ENCODE measurements at regions not wholly inside any gene's neighbourhood (a gene's known extent, or its start where the extent isn't known, plus 50 kb on each side); places are given as distances from the start of the nearest gene placed in this dataset.

DNA sequence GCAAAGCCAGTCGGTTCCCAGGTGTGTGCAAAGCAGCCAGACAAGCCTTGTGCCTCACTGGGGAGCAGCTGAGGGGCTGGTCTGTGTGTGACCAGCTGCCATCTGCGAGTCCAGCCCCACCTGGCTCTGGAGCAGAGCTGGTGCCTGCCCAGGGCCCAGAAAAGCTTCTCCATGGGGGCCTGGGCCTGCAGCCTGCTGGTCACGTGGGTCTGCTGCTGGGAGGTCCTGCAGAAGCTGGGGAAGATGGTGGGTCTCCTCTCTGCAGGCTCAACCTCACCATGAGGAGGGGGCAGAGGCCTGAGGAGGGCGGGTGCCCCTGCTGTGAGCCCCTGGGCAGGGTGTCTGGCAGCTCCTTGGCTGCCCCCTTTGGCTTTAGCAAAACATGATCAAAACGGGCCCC is 71.9 kb downstream of the ENGASE start:
- no peak overlapping the region for H3K27ac ChIP-seq (ENCODE audit: low read length)
- no peaks in the 10 kb centered on the region for H3K9me3 ChIP-seq (ENCODE audit: insufficient read depth, low read length, severe bottlenecking)
- H3K9ac ChIP-seq (ENCODE audit: low read depth, low read length) = no peak overlapping the region
- H3K79me2 ChIP-seq (ENCODE audit: insufficient read depth, low read length) = no peaks in the 10 kb centered on the region
- peaks cover 2% of the 10 kb centered on the region for H3K27me3 ChIP-seq (ENCODE audit: insufficient read depth, low read length, poor library complexity)
- H4K20me1 ChIP-seq (ENCODE audit: insufficient read depth, low read length) = peaks cover 2% of the 10 kb centered on the region; the same call in 1 of the 2 replicates
- no peak overlapping the region for H3K4me3 ChIP-seq (ENCODE audit: low read depth in 1 of 2, low read length in 2 of 2)
- no peak overlapping the region for H3K4me2 ChIP-seq (ENCODE audit: insufficient read depth, low read length)
- TF ChIP-seq EZH2 (IDR thresholded peaks at IDR 0.05; ENCODE audit: borderline replicate concordance, low read depth, low read length, severe bottlenecking) = no peak
- no peak for TF ChIP-seq CTCF (IDR thresholded peaks at IDR 0.05; ENCODE audit: borderline replicate concordance, extremely low read depth, low read length, poor library complexity, severe bottlenecking)
- DNase-seq (no peak), ATAC-seq (ENCODE audit: insufficient read depth, low read depth) (no peak)
- no peak overlapping the region for H2AFZ ChIP-seq (ENCODE audit: low read depth, low read length)
- H3K4me1 ChIP-seq (ENCODE audit: insufficient read depth, low read length) = no peaks in the 10 kb centered on the region
- H3K36me3 ChIP-seq (ENCODE audit: insufficient read depth, low read length) = no peaks in the 10 kb centered on the region

DNA sequence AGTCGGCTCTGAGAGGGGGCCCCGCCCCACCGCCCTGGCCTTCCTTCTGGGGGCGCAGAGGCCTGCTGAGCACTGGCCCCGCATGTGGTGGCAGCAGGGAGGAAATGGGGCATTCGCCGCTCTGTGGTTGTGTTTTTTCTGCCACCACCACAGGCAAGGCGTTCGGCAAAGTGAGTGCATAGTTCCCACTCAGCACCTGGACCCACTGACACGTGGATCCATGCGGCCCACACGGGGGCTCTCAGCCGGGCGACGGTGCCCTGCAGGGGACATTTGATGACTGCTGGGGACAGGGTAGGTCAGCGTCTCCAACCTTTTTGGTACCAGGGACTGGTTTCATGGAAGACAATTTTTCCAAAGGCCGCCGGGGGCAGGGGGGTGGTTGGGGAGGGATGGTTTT is 70.9 kb downstream of the ENGASE start:
- no peaks in the 10 kb centered on the region for H3K79me2 ChIP-seq (ENCODE audit: insufficient read depth, low read length)
- ATAC-seq (ENCODE audit: insufficient read depth, low read depth) (no peak), DNase-seq (no peak)
- no peak overlapping the region for H2AFZ ChIP-seq (ENCODE audit: low read depth, low read length)
- no peaks in the 10 kb centered on the region for H3K36me3 ChIP-seq (ENCODE audit: insufficient read depth, low read length)
- peaks cover 2% of the 10 kb centered on the region for H3K27me3 ChIP-seq (ENCODE audit: insufficient read depth, low read length, poor library complexity)
- H3K4me2 ChIP-seq (ENCODE audit: insufficient read depth, low read length) = no peak overlapping the region
- H3K4me1 ChIP-seq (ENCODE audit: insufficient read depth, low read length) = no peaks in the 10 kb centered on the region
- H3K9ac ChIP-seq (ENCODE audit: low read depth, low read length) = no peak overlapping the region
- no peak overlapping the region for H3K4me3 ChIP-seq (ENCODE audit: low read depth in 1 of 2, low read length in 2 of 2)
- no peaks in the 10 kb centered on the region for H3K9me3 ChIP-seq (ENCODE audit: insufficient read depth, low read length, severe bottlenecking)
- peaks cover 2% of the 10 kb centered on the region; the same call in 1 of the 2 replicates for H4K20me1 ChIP-seq (ENCODE audit: insufficient read depth, low read length)
- no peak overlapping the region for H3K27ac ChIP-seq (ENCODE audit: low read length)
- TF ChIP-seq EZH2 (IDR thresholded peaks at IDR 0.05; ENCODE audit: borderline replicate concordance, low read depth, low read length, severe bottlenecking) (no peak), CTCF (IDR thresholded peaks at IDR 0.05; ENCODE audit: borderline replicate concordance, extremely low read depth, low read length, poor library complexity, severe bottlenecking) (no peak)

DNA sequence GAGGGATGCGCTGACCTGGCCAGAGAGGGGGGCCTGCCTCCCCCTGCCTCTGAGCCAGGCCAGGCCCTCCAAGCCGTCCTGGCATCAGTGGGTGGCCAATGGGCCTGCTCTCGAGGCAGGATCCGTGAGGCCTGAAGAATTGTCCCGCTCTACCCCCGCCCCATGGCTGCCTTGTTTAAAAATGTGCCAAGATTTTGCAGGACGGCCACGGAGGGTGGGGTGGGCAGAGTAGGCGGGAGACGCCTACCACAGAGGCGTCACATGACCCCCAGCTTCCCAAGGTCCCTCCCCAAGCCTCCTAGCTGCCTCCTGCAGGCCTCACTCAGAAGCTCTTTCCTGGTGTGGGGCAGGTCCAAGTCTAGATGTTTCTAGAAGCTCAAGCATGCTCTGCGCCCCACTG is 69.5 kb downstream of the ENGASE start:
- no peak for TF ChIP-seq CTCF (IDR thresholded peaks at IDR 0.05; ENCODE audit: borderline replicate concordance, extremely low read depth, low read length, poor library complexity, severe bottlenecking)
- no peak for TF ChIP-seq EZH2 (IDR thresholded peaks at IDR 0.05; ENCODE audit: borderline replicate concordance, low read depth, low read length, severe bottlenecking)
- no peaks in the 10 kb centered on the region for H3K4me1 ChIP-seq (ENCODE audit: insufficient read depth, low read length)

GRCh38 chr17:79142375-79142774 is 67.8 kb downstream of the ENGASE start:
- no peak for TF ChIP-seq CTCF (IDR thresholded peaks at IDR 0.05; ENCODE audit: borderline replicate concordance, extremely low read depth, low read length, poor library complexity, severe bottlenecking)
- H3K9ac ChIP-seq (ENCODE audit: low read depth, low read length) = no peak overlapping the region
- H3K36me3 ChIP-seq (ENCODE audit: insufficient read depth, low read length) = no peaks in the 10 kb centered on the region
- DNase-seq = no peak
- H3K27me3 ChIP-seq (ENCODE audit: insufficient read depth, low read length, poor library complexity) = peaks cover 2% of the 10 kb centered on the region
- H3K4me3 ChIP-seq (ENCODE audit: low read depth in 1 of 2, low read length in 2 of 2) = no peak overlapping the region
- no peak overlapping the region for H3K4me2 ChIP-seq (ENCODE audit: insufficient read depth, low read length)
- no peak overlapping the region for H2AFZ ChIP-seq (ENCODE audit: low read depth, low read length)
- peaks cover 5% of the 10 kb centered on the region; the same call in 1 of the 2 replicates for H4K20me1 ChIP-seq (ENCODE audit: insufficient read depth, low read length)
- no peaks in the 10 kb centered on the region for H3K79me2 ChIP-seq (ENCODE audit: insufficient read depth, low read length)
- H3K27ac ChIP-seq (ENCODE audit: low read length) = no peak overlapping the region
- no peak for ATAC-seq (ENCODE audit: insufficient read depth, low read depth)
- H3K9me3 ChIP-seq (ENCODE audit: insufficient read depth, low read length, severe bottlenecking) = peaks cover 2% of the 10 kb centered on the region
- H3K4me1 ChIP-seq (ENCODE audit: insufficient read depth, low read length) = no peaks in the 10 kb centered on the region

More for the DNA sequence above, 69.5 kb downstream of the ENGASE start:
- Histone ChIP-seq H3K79me2 (ENCODE audit: insufficient read depth, low read length) (no peaks in the 10 kb centered on the region), H3K36me3 (ENCODE audit: insufficient read depth, low read length) (no peaks in the 10 kb centered on the region), H2AFZ (ENCODE audit: low read depth, low read length) (no peak overlapping the region), H3K4me2 (ENCODE audit: insufficient read depth, low read length) (no peak overlapping the region), H4K20me1 (ENCODE audit: insufficient read depth, low read length) (peaks cover 2% of the 10 kb centered on the region; the same call in 1 of the 2 replicates), H3K9me3 (ENCODE audit: insufficient read depth, low read length, severe bottlenecking) (no peaks in the 10 kb centered on the region), H3K27me3 (ENCODE audit: insufficient read depth, low read length, poor library complexity) (peaks cover 2% of the 10 kb centered on the region), H3K9ac (ENCODE audit: low read depth, low read length) (no peak overlapping the region), H3K27ac (ENCODE audit: low read length) (no peak overlapping the region), H3K4me3 (ENCODE audit: low read depth in 1 of 2, low read length in 2 of 2) (no peak overlapping the region)
- ATAC-seq (ENCODE audit: insufficient read depth, low read depth) (no peak), DNase-seq (no peak)

Measured in DND-41 (cell line).